HG02623 (cell line): ENCODE measurements at regions not wholly inside any gene's neighbourhood (a gene's known extent, or its start where the extent isn't known, plus 50 kb on each side); places are given as distances from the start of the nearest gene placed in this dataset.

Source experiments
- ATAC-seq: cut with Tn5 transposase; IDR thresholded peaks from one replicate; pipeline ENCODE4 v1.9.1; 2021; ENCODE audit warnings: moderate library complexity; ENCODE audit not compliant: unreplicated experiment

GRCh38 chr5:56561455-56561854 is 253.9 kb upstream of the MAP3K1 start:
- ATAC-seq: no peak

- no peak for ATAC-seq
These were observed 257.1 kb upstream of the MAP3K1 start for GRCh38 chr5:56558131-56558745.

DNA sequence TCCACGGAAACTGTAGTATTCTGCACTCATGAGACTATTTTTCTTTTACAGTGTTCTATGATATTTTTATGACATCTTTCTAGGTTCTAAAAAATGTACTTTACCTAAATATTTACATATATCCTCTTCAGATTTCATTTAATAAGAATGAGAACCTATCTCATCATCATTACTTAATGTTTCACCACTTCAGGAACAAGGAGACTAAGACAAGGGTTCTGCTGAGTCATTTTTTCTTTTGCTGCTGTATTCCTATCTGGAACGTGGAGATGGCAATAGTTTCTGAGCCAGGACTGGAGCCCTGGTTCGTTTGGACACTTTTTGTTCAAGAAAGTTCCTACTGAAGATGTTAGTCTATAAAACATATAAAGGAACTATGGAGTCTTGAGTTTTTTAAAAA is 258.2 kb upstream of the MAP3K1 start:
- ATAC-seq: no peak

- no peak for ATAC-seq
These were observed 262.6 kb upstream of the MAP3K1 start for GRCh38 chr5:56552612-56553268.

GRCh38 chr5:56550227-56550626 is 265.1 kb upstream of the MAP3K1 start:
- ATAC-seq: no peak

DNA sequence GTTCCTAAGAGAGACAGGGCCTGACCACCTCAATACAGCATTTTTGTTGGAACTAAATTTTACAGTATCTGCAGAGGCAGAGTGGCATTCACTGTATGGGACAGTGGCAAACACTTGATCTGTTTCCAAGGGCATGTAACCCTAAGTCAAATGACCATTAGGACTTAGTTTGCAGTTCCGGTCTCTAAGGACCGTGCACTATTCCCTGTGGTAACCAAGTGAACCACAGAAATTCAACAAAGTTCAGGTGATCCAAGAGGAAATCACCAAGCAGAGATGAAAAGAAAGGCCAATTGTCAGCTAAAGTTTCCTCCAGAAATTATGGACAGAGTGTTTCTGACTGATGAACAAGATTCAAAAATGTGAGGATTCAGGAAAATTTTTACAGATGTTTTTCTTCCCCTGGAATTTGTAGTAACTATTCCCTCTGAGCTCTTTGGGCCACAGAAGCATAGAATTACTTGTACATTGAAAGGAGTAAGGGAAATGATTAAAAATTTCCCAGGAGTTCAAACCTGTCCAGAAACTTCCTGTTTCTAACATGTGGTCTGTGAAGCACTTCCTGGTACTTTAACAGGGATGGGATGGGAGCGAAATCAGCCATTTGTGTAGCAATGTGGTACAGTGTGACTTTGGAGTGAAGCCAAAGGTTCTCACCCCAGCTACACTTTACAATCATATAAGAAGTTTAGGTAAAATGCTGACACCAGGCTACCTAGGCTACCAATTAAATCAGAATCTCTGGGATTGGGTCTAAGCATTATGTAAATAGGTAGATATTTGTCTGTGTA is 266.1 kb upstream of the MAP3K1 start:
- no peak for ATAC-seq

DNA sequence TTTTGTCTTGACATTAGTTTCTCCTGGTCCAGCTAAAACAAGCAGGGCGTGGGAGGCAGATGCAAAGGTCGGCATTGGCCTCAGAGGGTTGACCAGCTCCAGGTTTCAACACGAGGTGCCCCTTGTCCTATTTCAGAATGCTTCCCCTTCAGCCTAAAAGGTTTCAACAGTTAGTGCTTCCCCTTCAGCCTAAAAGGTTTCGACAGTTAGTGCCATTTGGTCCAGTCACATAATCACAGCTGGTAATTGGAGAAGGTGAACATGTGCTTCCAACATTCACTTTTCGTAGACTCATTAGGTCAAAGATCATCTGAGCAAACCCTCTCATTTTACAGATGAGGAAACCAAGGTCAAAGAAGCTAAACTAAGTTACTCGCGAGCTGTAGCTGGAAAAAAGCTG is 270.3 kb upstream of the MAP3K1 start:
- no peak for ATAC-seq

- no peak for ATAC-seq
These were observed 271.6 kb upstream of the MAP3K1 start for GRCh38 chr5:56543441-56544388.

DNA sequence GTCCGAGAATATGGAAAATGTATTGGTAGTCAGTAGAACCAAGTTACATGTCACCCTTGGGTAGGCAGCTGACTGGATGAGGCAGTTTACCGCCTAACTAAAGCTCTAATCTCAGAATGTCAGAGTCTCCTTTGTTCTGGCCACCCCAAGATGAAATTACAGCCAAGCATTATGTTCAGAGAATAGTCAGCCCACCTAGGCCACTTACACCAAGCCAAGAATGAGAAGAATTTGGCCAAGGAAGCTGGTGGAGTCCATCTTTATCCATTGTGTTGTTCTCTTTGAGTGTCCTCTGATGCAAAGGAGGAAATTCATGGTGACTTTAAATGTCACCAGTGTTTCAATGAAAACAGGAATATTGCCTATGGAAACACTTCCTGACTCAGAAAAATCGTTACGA is 275.1 kb upstream of the MAP3K1 start:
- no peak for ATAC-seq

- ATAC-seq: no peak
These were observed 276.8 kb upstream of the MAP3K1 start for GRCh38 chr5:56538580-56538979.

GRCh38 chr5:56535347-56535746 is 280.0 kb upstream of the MAP3K1 start:
- no peak for ATAC-seq

DNA sequence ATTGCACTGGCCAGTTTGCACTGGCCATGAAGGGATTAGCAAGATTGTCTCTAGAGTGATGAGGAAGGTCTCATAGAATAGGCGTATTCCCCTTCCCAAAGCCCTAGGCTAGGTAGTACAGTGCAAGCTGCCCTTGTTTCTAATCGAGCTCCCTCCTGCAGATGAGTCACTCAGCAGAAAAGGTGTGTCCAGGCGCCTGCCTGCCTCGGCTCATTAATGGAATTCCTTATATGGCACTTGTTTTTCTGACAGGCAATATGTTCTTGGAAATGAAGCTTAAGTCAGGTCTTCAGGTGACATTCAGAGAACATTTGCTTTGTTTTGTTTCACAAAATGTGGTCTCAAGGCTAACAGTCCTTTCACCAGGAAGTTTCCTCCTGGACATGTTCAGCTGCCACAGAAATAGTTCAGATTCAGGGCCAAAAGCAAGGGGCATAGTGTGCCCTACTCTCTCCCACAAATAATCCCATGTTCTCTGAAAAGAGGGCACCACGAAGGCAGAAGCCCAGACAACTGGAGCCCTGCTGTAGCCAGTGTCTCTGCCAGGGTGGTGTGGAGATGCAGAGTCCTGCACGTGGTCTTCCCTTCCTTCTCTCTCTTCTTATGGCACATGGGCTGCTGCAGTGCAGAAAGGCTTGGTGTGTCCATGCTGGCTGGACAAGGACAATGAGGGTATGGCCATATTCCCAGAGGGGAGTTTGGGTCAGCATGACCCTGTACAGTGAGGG is 281.1 kb upstream of the MAP3K1 start:
- no peak for ATAC-seq

GRCh38 chr5:56532466-56532865 is 282.9 kb upstream of the MAP3K1 start:
- ATAC-seq: no peak

- no peak for ATAC-seq
These were observed 284.7 kb upstream of the MAP3K1 start for GRCh38 chr5:56530626-56531138.

DNA sequence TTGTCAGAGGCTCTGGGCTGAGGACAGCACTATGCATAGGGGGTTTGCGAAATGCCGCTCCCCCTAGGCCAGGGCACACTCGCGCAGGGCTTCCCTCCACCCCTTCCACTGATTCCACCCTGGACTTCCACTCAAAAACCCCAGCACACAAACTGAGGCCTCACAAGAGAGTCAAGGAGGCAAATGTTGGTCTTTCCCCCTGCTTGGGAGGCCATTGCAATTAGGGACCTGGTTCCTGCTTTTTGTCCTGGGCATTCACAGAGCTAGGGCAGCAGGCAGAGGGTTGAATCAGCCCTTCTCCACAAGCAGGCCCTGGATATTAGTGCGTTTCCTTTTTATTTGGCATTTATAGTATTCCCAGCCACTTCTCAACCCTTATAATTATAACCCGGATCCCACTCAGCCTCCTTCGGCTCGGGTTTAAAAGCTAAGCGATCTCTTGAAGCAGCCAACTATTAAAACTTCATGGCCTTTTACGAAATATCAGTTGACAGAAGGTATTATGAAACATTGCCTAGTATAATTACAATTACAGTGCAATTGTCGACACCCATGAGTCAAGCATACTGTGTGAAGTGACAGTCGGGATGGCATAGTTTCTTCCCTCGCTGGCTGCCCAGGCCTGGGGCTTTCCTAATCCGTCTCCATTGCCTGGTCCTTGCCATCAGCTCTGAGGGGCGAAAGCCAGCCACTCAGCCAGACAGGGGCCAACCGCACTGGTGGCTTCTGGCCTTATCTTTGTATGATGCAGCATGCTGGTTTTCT is 285.5 kb upstream of the MAP3K1 start:
- ATAC-seq: no peak

DNA sequence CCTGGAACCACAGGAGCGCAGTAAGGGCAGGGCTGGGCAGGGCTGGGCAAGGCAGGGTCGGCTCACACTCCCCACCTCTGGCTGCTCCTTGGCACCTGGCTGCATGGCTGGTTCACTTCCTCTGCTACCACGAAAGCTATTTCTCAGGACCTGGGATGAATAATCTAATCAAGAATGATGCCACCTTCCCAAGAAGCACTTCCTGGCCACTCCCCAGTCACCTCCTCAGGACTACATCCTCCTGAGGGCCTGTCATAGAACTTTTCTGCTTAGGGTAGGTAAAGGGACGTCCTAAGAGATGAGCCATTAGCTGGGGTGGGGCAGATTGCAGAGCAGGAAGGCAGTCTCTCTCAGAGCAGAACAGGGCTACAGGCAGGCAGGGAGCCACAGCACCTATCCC is 288.2 kb upstream of the MAP3K1 start:
- no peak for ATAC-seq

DNA sequence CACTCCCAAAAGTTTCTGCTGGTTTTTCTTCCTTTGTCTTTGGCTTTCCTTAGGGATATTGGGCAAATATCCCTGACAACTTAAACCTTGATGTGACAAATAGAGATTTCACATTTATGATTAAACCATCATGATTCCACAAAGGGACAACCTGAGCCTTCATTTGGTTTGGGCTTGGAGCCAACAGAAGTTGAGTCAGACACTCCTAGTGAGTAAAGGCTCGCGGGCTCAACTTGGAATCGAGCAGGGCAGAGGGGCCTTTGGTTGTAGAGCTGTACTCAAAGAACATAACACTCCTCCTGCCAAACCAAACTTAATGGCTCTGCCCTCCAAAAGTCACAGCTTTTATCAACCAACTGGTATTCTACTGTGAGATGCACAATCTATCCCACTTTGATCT is 290.2 kb upstream of the MAP3K1 start:
- no peak for ATAC-seq

DNA sequence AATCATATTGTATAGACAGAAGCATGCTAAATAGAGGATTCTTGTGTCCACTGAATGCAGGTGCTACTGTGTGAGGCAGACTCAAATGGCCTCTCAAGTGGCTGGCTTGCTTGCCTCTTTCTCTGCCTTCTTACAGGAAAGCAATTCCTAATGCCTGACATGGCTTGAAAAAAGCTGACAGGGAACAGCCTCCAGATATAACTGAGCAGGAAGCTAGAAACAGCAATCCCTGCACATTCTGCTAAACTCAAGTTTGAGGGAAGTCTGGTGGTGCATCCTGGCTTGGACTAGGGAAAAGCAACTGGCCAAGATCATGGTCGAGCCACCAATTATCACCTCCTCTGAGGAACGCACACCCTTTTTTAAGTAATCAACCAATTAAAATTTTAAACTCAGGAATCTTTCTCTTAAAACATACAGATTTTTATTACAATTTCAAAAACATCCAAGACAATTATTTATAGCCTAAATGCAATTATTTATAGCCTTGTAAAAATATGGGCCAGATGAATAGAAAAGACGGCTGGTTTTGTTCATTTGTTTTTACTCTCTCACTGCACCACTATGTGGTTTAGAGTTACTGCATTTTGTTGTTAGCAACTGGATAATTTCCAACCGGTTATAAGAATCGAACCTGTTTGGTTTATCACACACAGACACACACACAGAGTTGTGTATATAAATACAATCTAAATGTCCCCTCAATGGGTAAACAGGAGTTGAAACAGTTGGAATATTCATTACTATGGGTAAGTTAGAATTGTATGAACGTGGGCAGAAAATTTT is 290.9 kb upstream of the ANKRD55 start:
- no peak for ATAC-seq

DNA sequence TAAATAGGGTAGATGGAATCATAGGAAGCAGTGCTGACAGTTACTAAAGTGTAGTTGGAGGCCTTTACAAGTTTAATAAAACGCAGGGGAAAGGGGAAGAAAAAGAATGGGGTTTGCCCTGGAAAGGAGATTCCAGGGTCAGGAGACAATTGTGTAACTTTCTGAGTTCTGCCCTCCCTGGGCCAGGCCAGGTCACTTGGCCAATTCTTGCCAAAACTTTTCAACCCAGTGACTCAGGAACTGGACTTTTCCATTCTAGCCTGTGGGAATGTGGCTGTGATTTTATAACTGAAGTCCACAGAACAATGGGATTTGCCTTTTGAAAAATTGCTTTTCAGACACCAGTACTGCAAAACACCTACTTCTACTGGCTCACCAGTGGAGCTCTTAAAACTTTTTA is 289.8 kb upstream of the ANKRD55 start:
- no peak for ATAC-seq
